Activated CD4-positive, alpha-beta T cell treated with anti-CD3 and anti-CD28 coated beads, Interleukin-2, Interleukin-4, amounts not matched to agents 100 ng/mL and 50 ng/mL, durations not matched to agents 16 hours and 8 hours (primary cell): ENCODE measurements at regions not wholly inside any gene's neighbourhood (a gene's known extent, or its start where the extent isn't known, plus 50 kb on each side); places are given as distances from the start of the nearest gene placed in this dataset.
"Not testable (repeated sequence)": the region's sequence is repeated elsewhere in the genome, so short reads cannot be mapped to it uniquely, and the experiment has no call there.

Source experiments
- DNase-seq: peaks from one replicate; pipeline ENCODE4 v3.0.0-alpha.2; 2020; ENCODE audit warnings: low spot score

DNA sequence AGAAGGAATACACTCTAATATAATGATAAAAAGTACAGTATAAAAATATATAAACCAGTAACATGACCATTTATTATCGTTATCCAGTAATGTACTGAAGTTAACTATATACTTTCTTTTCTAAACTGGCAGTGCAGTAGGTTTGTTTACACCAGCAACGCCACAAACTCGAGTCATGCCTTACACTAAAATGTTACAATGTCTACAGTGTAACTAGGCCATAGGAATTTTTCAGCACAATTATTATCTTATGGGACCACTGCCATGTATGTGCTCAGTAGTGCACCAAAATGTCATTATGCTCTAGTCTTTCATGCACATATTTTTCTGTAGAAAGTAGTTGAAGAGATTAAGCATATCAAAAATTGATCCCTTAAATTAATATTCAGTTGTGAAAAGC lies 609.8 kb upstream of the BCHE start:
- no peak for DNase-seq

- DNase-seq: no peak
These were observed 609.1 kb upstream of the BCHE start for GRCh38 chr3:166446291-166446690.

DNA sequence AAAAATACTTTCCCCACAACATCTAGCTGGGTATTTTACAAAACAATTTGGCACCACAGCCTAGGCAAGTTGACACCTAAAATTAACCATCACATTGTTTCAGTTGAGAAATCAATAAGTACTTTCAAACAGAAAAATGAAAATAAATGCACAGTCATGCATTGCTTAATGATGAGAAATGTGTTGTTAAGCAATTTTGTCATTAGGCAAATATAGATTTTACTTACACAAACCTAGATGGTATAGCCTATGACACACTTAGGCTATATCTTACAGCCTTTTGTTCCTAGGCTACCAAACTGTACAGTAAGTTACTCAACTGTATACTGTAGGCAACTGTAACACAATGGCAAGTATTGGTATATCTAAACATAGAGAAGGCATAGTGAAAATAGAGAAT lies 608.6 kb upstream of the BCHE start:
- DNase-seq: no peak

DNA sequence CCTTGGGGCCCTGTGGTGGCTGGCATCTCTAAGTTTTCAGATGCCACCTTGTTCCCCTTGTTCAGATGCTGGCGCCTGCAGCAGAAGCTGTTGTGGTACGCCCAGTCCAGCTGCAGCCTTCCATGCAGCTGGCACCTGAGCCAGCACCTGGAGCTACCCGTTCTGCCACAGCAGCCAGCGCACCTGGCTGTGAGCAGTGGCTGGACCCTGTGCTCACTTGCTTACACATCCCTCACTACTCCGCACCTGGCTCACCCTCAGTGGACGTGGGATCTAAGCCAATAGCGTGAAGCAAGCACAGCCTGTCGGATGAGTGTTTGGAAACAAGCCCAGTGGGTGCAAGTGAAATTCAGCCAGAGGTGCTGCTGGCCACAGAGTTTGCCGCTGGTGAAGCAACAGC lies 607.5 kb upstream of the BCHE start:
- no peak for DNase-seq

GRCh38 chr3:166444336-166444735 lies 607.1 kb upstream of the BCHE start:
- DNase-seq: no peak

DNA sequence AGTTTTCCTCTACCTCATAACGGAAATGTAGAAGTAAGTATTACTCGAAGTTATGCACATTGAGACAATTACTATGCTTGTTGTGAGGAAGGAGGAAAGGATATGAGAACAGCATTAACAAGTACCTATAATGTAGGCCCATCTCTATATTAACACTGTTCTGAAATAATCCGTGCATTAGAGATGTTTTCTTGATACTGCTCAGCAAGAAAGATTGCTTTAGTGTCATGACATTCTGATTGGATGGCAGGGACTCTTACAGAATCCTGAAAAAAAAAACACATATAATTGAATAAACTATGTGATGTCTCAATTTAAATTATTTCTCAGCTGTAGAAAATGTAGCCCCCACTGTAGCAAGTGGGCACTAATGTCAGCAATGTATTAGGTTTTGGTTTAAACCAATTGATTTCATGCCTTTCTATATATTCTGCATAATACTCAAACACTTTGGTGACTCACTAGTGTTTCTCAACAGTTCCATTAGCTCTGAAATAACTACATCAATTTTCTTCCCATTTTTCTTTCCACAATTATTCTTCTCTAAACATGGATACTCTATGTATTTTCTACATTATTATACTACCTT lies 598.3 kb upstream of the BCHE start:
- DNase-seq: no peak

GRCh38 chr3:166433060-166433459 lies 595.8 kb upstream of the BCHE start:
- no peak for DNase-seq

GRCh38 chr3:166425900-166426611 lies 588.8 kb upstream of the BCHE start:
- DNase-seq: no peak

DNA sequence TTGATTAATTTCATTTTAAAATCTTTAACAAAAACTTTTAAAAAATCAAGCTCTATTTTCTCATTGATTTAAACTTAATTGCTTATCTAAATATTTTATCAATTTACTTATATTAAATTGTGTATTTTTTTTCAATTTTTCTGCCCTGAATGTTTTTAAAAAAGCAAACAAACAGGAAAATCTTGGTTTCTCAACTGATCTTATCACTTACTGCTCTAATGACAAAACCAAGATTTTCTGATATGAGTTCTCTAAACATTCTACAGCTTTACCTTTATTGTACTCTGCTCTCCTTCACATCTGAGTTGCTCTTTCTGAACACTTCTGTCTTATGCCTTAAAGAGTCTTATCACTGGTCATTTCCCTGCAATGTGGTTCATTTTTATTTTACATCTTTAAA lies 587.8 kb upstream of the BCHE start:
- no peak for DNase-seq

GRCh38 chr3:166423824-166424513 lies 586.7 kb upstream of the BCHE start:
- not testable (repeated sequence) for DNase-seq

- no peak for DNase-seq
These were observed 585.3 kb upstream of the BCHE start for GRCh38 chr3:166422556-166422955.

GRCh38 chr3:166420071-166420470 lies 582.8 kb upstream of the BCHE start:
- DNase-seq: no peak

DNA sequence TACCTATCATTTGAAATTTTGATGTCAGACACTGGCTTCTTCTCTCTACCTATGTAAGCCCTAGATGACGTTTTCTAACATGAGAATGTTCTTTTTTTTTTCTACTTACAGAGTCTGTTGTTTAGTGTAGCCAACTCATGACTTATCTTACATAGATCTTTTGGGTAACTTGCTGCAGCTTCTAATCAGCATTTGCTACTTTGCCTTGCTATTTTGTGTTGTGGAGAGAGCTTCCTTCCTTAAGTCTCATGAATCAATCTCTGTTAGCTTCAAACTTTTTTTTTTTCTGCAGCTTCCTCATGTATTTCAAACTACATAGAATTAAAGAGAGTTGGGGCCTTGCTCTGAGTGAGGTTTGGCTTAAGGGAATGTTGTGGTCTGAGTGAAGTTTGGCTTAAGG lies 568.7 kb upstream of the BCHE start:
- DNase-seq: no peak

DNA sequence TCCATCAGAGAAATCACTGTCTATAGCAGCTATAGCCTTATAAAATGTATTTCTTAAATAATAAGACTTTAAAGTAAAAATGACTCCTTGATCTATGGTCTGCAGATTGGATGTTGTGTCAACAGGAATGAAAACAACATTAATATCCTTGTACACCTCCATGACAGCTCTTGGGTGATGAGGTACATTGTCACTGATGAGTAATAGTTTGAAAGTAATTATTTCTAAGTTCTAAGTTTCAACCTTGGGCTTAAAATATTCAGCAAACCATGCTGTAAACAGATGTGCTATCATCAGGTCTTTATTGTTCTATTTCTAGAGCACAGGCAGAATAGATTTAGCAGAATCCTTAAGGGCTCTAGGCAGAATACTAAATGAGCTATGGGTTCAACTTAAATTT lies 568.2 kb upstream of the BCHE start:
- no peak for DNase-seq

DNA sequence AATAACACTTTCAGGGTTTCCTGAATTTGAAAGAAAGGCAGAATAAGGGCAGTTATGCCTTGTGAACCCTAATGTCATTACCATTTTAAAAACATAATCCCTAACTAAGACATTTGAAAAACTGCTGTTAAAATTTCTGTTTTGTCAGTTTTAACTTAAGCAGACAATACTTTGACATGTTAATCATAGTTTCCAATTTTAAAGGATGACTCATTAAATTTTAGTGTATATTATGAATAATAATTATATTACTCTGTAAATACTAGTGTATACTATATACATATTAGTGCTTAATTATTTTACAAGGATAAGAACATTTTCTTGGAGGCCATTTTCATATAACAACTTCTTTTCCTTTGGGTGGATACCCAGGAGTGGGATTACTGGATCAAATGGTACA lies 553.1 kb upstream of the BCHE start:
- no peak for DNase-seq

GRCh38 chr3:166388321-166388720 lies 551.1 kb upstream of the BCHE start:
- no peak for DNase-seq

GRCh38 chr3:166372571-166373106 lies 535.4 kb upstream of the BCHE start:
- no peak for DNase-seq

GRCh38 chr3:166367947-166368533 lies 530.8 kb upstream of the BCHE start:
- DNase-seq: no peak

GRCh38 chr3:166362698-166363097 lies 525.5 kb upstream of the BCHE start:
- DNase-seq: no peak

DNA sequence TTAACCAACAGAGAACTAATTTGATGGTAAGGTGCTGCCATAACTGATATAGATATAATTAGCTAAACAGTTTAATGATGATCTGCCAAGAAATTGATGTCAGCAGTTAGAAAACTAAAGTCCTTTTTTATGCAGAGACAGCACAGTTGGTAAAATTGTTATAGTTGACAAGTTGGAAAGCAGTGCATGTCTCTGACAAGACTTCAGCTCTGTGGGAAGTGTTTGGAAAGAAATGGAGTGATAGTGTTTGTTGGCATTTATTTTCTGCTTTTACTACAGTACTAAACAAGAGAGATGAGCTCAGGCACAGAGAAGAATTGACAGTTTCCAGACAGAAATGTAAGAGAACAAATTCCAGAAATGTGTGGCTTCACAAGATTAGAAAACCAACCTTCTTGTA lies 523.5 kb upstream of the BCHE start:
- DNase-seq: no peak

- no peak for DNase-seq
These were observed 514.2 kb upstream of the BCHE start for GRCh38 chr3:166351461-166351860.

GRCh38 chr3:166340604-166341266 lies 503.5 kb upstream of the BCHE start:
- DNase-seq: no peak
